ENCODE measurements at regions not wholly inside any gene's neighbourhood (a gene's known extent, or its start where the extent isn't known, plus 50 kb on each side); places are given as distances from the start of the nearest gene placed in this dataset.
"Not testable (repeated sequence)": the region's sequence is repeated elsewhere in the genome, so short reads cannot be mapped to it uniquely, and the experiment has no call there.

DNA sequence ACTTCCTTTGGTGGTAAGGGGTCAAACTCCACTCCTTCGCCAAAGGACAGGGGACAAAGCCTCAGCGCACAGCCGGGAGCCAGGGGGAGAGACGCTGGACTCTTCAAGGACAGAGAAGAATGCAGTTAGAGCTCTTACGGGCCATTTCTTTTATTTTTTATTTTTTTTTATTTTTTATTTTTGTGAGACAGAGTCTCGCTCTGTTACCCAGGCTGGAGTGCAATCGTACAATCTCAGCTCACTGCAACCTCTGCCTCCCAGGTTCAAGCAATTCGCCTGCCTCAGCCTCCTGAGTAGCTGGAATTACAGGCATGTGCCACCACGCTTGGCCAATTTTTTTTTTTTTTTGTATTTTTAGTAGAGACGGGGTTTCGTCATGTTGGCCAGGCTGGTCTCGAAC is 93.2 kb upstream of the RPH3AL start, which contains the start of gene RFLNB:
Gene RFLNB, minus strand, starts transcription at position 101 of the 400 bp plus-strand sequence.
- DNase-seq, result not testable (repeated sequence)

DNA sequence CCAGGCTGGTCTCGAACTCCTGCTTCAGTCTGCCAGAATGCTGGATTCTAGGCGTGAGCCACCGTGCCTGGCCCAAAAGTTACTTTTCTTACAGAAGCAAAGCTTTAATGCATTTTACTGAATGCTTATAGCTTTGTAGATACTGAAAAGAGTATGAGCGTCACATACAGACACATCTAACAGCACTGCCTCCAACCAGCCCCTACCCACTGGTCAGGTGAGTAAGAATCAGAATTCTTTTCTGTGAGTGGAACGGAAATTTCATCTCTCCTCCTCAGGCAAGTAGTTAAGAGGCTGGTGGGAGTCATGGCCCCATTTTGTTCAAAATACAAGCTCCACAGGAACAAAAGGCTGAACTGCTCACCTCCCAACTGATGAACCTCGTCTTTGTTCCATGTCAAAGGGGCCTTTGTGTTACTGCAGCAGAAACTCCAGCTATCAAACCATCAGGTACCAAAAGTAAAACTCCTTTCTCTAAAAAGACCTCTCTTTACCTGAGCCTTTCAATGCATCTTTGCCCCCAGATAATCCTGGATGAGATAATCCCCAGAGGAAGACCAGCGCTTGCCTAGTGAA is 92.4 kb upstream of the RPH3AL start:
- DNase-seq, result no peak

GRCh38 chr17:443109-443508 is 90.5 kb upstream of the RPH3AL start:
- no peak for DNase-seq

DNA sequence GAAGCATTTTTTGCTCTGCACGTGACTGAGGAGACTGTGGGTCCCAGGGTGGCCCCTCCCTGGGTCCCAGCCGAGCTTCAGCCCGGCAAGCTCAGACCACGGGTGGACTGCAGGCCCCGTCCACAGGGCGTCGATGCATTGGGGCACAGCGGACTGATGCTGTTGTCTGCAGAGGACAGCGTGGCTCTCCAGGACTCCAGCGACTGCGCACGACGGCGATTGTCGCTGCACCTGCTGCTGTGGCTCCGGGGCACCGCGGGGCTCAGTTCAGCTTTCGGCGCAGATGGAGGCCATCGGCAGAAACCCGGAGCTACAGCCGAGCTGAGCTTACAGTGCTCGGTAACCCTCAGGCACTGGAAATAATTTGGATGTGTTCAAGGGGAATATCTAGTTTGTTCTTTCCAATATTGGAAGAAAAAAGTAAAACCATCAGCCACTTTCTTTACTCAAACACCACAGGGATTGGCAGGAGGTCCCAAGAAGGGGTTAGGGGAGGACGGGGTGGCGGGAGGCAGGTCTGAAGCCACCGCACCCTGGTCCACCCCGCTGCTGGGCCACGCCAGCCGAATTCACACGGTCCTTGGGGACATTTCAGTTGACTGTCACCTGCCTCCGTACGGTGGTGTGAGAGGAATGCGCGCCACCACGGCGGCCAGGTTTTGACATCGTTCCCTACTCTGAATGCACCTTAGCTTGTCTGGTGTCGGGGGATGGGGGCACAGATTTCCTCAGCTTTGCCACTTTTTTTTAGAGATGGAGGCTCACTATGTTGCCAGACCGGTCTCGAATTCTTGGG is 88.7 kb upstream of the RPH3AL start:
- no peak for DNase-seq

GRCh38 chr17:438191-438590 is 85.6 kb upstream of the RPH3AL start:
- no peak for DNase-seq

DNA sequence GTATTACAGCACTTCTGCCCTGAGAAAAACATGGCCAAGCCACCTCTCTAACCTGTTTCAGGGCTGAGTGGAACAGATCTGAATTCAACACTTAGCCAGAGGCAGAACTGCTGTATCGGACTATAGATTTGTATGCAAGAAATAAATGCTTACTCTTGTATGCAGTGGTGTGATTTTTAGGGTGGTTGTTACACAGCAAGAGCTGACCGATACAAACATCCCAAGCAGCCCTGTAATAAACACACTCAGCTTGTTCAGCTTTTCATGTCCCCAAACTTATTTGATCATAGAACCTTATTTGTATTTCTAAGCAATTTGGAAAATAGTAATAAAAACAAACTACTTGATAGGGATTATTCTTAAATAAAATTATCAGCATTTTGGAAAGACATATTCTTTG is 84.9 kb upstream of the RPH3AL start:
- DNase-seq, result no peak

- DNase-seq, result no peak
Measured at GRCh38 chr17:436571-436970, 84.0 kb upstream of the RPH3AL start.

DNA sequence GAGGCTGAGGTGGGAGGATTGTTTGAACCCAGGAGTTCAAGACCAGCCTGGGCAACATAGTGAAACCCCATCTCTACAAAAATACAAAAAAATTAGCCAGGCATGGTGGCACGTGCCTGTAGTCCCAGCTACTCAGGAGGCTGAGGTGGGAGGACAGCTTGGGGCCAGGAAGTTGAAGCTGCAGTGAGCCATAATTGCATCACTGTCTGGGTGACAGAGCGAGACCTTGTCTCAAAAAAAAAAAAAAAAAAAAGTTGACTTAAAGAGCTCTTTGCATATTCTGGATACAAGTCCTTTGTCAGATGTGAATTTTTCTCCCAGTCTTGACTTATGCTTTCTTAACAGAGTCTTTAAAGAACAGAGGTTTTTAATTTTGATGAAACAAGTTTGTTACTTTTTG is 79.9 kb upstream of the RPH3AL start:
- DNase-seq, result not testable (repeated sequence)

- DNase-seq, result no peak
Measured at GRCh38 chr17:431494-431893, 78.9 kb upstream of the RPH3AL start.

GRCh38 chr17:429589-429988 is 77.0 kb upstream of the RPH3AL start:
- DNase-seq, result no peak

DNA sequence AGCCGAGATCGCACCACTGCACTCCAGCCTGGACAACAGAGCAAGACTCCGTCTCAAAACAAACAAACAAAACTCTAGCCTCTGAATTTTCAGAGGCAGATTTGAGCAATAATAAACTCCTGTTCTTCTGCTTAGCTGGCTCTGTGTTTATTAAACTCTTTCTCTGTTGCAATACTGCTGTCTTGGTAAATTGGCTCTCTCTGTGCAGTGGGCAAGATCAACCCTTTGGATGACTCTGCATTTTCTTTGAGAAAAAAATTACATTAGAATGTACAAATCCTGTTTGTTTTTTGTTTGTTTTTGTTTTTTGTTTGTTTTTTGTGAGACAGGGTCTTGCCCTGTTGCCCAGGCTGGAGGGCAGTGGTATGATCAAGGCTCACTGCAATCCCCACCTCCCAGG is 75.8 kb upstream of the RPH3AL start:
- no peak for DNase-seq

DNA sequence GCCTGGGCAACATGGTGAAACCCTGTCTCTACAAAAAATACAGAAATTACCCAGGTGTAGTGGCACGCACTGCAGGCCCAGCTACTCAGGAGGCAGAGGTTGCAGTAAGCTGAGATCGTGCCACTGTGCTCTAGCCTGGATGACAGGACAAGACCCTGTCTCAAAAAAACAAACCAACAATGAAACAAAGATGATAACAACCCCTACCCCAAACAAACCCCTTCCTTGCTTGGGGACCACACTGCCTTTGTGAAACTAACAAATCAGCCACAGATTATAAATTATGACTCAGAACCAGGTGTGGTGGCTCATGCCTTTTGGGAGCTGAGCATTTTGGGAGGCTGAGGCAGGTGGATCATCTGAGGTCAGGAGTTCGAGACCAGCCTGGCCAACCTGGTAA is 75.3 kb upstream of the RPH3AL start:
- DNase-seq, result no peak

- DNase-seq, result no peak
Measured at GRCh38 chr17:427327-427726, 74.7 kb upstream of the RPH3AL start.

GRCh38 chr17:422196-422930 is 69.8 kb upstream of the RPH3AL start:
- DNase-seq, result no peak

- DNase-seq, result no peak
Measured at GRCh38 chr17:420479-421175, 68.0 kb upstream of the RPH3AL start.

DNA sequence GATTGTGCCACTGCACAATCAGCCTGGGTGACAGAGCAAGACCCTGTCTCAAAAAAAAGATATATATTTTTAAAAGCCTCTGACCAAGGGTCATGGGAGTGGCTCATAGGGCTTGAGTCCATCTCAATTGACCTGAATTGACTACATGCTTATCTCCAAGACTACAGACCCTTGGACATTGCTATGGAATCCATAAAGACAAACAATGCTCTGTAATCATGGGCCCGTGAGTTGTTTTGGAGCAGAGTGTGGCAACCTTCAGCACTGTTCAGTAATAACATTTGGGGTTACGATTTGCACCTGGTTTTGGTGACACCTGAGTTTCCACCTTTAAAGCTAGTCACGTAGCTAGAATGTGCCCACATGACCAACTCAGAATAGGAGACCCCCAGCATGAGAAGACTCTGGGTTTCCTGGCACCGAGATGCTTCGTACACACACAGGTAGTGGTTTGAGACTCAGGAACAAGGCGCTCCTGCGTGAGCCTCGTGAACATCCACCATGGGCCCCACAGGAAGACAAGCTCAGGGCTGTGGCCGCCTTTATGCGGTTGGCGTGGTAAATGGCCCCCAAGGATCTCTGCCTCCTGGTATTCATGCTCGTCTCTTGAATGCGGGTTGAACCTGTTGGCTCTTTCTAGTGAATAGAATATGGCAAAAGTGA is 66.6 kb upstream of the RPH3AL start:
- DNase-seq, result no peak

GRCh38 chr17:418421-418751 is 65.8 kb upstream of the RPH3AL start:
- no peak for DNase-seq

GRCh38 chr17:417691-418420 is 65.2 kb upstream of the RPH3AL start:
- DNase-seq, result no peak

DNA sequence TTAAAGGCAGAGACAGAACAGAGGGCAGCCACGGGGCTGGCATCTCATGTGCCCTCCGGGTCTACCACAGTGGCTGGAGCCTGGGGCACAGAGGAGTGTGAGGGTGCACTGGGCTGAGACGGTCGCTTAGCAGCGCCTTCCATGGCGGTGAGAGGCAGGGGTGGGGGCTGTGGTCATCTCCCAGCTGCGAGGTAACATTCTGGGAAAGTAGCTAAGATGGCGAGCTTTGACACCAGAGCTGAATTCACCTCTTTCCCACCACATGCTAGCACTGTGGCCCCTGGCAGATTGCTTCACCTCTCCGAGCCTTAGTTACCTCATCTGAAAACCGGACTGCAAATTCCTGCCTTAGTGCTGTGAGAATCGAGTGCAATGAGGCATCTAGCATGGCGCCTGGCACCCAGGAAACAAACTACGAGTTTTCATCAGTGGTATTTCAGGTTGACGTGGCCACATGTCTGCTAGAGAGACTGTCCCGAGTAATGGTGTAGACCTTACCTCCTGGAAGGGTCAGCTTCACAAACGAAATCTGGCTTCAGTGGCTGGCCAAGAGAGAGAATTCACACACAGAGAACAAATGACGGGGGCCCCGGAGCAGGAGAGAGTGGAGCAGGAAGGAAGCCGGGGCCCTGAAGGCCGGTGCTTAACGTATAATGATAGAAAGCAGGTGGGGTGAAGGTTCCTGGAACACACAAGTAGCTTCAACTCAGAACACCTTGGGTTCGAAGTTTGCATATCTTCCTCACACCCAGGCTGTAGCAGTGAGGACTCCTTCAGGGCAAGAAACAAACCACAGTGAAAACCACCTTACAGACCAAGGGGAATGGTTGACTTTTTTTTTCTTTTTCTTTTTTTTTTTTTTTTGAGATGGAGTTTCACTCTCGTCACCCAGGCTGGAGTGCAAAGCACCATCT is 63.9 kb upstream of the RPH3AL start:
- DNase-seq, result no peak

DNA sequence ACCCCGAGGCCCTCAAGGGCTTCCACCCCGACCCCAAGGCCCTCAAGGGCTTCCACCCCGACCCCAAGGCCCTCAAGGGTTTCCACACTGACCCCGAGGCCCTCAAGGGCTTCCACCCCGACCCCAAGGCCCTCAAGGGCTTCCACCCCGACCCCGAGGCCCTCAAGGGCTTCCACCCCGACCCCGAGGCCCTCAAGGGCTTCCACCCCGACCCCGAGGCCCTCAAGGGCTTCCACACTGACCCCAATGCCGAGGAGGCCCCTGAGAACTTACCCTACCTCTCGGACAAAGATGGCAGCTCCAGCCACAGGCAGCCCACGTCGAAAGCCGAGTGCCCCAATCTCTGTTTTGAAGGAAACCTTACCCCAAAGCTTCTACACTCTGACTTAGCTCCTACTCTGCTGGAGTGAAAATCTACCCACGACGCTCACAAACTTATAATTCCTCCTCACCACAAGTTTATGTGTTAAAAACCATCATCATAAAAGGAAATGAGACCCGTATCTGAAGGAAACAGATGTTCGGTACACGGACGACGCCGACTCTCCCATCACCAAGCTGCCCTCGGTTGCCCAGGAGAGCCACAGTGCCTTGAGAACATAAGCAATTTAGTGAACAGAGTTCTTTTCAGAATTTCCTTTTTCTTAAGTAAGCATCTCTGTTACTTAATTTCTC is 61.2 kb upstream of the RPH3AL start:
- no peak for DNase-seq

GRCh38 chr17:413016-413350 is 60.4 kb upstream of the RPH3AL start:
- DNase-seq, result no peak

Data from SIG-M5 (cell line).